IMR-90 (cell line): ENCODE measurements at regions not wholly inside any gene's neighbourhood (a gene's known extent, or its start where the extent isn't known, plus 50 kb on each side); places are given as distances from the start of the nearest gene placed in this dataset.

Experiments used
- ATAC-seq: fragments of 200-7000 bp; cut with Tn5 transposase; 2 replicates; pipeline ENCODE4 v1.9.1; 2020; ENCODE audit warnings: low read depth, mild to moderate bottlenecking, moderate library complexity
- BruUV-seq: library from RNA; stranded (reverse); fragments of 400-500 nt; replicated peaks from 2 replicates; lab custom pipeline; 2021; lab: Mats Ljungman, UMichigan
- CTCF ChIA-PET: fragments of 300-600 bp; formaldehyde crosslinking; extraction: SDS; loops from one replicate; lab custom pipeline; 2021; ENCODE audit warnings: antibody characterized with exemption; lab: Yijun Ruan, JAX
- POLR2A ChIA-PET: fragments of 300-600 bp; sonication (Branson Sonifier 250); formaldehyde crosslinking; loops from one replicate; lab custom pipeline; 2022; ENCODE audit warnings: antibody characterized with exemption; ENCODE audit not compliant: unreplicated experiment; lab: Charles Lee
- DNase-seq: peaks from one replicate; pipeline ENCODE4 v3.0.0; 2013
- H2AFZ ChIP-seq: replicated peaks from 2 replicates; pipeline ENCODE3; 2013; ENCODE audit warnings: low read length, mild to moderate bottlenecking; ENCODE audit not compliant: poor library complexity
- H2AK5ac ChIP-seq: 2 replicates; pipeline ENCODE4 v1.6.1; 2013; ENCODE audit warnings: low read depth, low read length, inconsistent platforms
- H2AK9ac ChIP-seq: replicated peaks from 2 replicates; pipeline ENCODE3; 2013; ENCODE audit warnings: mild to moderate bottlenecking, low read depth, low read length, moderate library complexity; ENCODE audit not compliant: poor library complexity
- H2BK120ac ChIP-seq: 2 replicates; pipeline ENCODE4 v1.6.1; 2013; ENCODE audit warnings: low read depth, low read length, inconsistent platforms
- H2BK15ac ChIP-seq: 3 replicates; pipeline ENCODE4 v1.6.1; 2013; ENCODE audit warnings: low read depth, low read length, inconsistent platforms
- H2BK20ac ChIP-seq: 2 replicates; pipeline ENCODE4 v1.6.1; 2013; ENCODE audit warnings: low read depth, mild to moderate bottlenecking, inconsistent platforms, low read length, moderate library complexity
- H2BK5ac ChIP-seq: 2 replicates; pipeline ENCODE4 v1.6.1; 2013; ENCODE audit warnings: mild to moderate bottlenecking, low read depth, low read length, inconsistent platforms; ENCODE audit not compliant: poor library complexity, severe bottlenecking
- H3K14ac ChIP-seq: replicated peaks from 2 replicates; pipeline ENCODE4 v1.6.1; 2013; ENCODE audit warnings: low read depth, low read length, inconsistent platforms
- H3K18ac ChIP-seq: 2 replicates; pipeline ENCODE4 v1.6.1; 2013; ENCODE audit warnings: low read depth, low read length, control low read depth
- H3K23ac ChIP-seq: 2 replicates; pipeline ENCODE4 v1.6.1; 2013; ENCODE audit warnings: low read depth, low read length, inconsistent platforms
- H3K27ac ChIP-seq: 2 replicates; pipeline ENCODE4 v1.5.1; 2013; ENCODE audit warnings: mild to moderate bottlenecking, control low read depth, low read length; ENCODE audit not compliant: insufficient read depth
- H3K27me3 ChIP-seq: 2 replicates; pipeline ENCODE4 v1.6.1; 2013; ENCODE audit warnings: low read length; ENCODE audit not compliant: control insufficient read depth, insufficient read depth
- H3K36me3 ChIP-seq: 2 replicates; pipeline ENCODE4 v1.6.1; 2013; ENCODE audit warnings: low read length, mixed read lengths; ENCODE audit not compliant: control insufficient read depth, insufficient read depth
- H3K4ac ChIP-seq: 2 replicates; pipeline ENCODE4 v1.6.1; 2013; ENCODE audit warnings: low read depth, low read length, inconsistent platforms
- H3K4me1 ChIP-seq: 2 replicates; pipeline ENCODE4 v1.6.1; 2013; ENCODE audit warnings: low read length, mixed read lengths; ENCODE audit not compliant: control insufficient read depth, insufficient read depth
- H3K4me2 ChIP-seq: 2 replicates; pipeline ENCODE4 v1.6.1; 2013; ENCODE audit warnings: low read depth, mild to moderate bottlenecking, control low read depth, low read length, moderate library complexity
- H3K4me3 ChIP-seq: 2 replicates; pipeline ENCODE4 v1.5.1; 2013; ENCODE audit warnings: low read depth, mild to moderate bottlenecking, control low read depth, low read length, moderate library complexity; ENCODE audit not compliant: insufficient read depth
- H3K56ac ChIP-seq: 2 replicates; pipeline ENCODE4 v1.6.1; 2013; ENCODE audit warnings: low read length, inconsistent platforms; ENCODE audit not compliant: insufficient read depth; ENCODE audit errors: extremely low read depth
- H3K79me1 ChIP-seq, 2 experiments: 2 replicates each; pipeline ENCODE4 v1.6.1; 2013; ENCODE audit warnings: low read length in 2 of 2, inconsistent platforms in 1 of 2, low read depth in 1 of 2
- H3K9ac ChIP-seq: 2 replicates; pipeline ENCODE4 v1.6.1; 2013; ENCODE audit warnings: low read depth, low read length, control low read depth
- H3K9me1 ChIP-seq: 2 replicates; pipeline ENCODE4 v1.6.1; 2013; ENCODE audit warnings: low read length, inconsistent platforms; ENCODE audit not compliant: insufficient read depth
- H3K9me3 ChIP-seq: 2 replicates; pipeline ENCODE4 v1.6.1; 2013; ENCODE audit warnings: low read length; ENCODE audit not compliant: control insufficient read depth, insufficient read depth
- H4K20me1 ChIP-seq: 2 replicates; pipeline ENCODE4 v1.6.1; 2013; ENCODE audit warnings: low read length, inconsistent platforms; ENCODE audit not compliant: insufficient read depth
- H4K5ac ChIP-seq: 2 replicates; pipeline ENCODE4 v1.6.1; 2013; ENCODE audit warnings: mild to moderate bottlenecking, low read depth, low read length, control low read depth
- H4K8ac ChIP-seq, 2 experiments: 2 replicates each; pipeline ENCODE4 v1.6.1; 2013; ENCODE audit warnings: low read depth in 2 of 2, low read length in 2 of 2, control low read depth in 1 of 2, inconsistent platforms in 1 of 2
- H4K91ac ChIP-seq: 2 replicates; pipeline ENCODE4 v1.6.1; 2013; ENCODE audit warnings: low read depth, low read length, inconsistent platforms; ENCODE audit not compliant: insufficient read depth
- BHLHE40 ChIP-seq: fragments of 150-350 bp; IDR thresholded peaks from 2 replicates; pipeline ENCODE4 v1.6.1; 2016; ENCODE audit warnings: mild to moderate bottlenecking, low read depth, low read length
- CEBPB ChIP-seq: IDR thresholded peaks from 2 replicates; pipeline ENCODE4 v1.6.1; 2012; ENCODE audit warnings: low read depth, low read length, improper control_type of control experiment
- CHD1 ChIP-seq: IDR thresholded peaks from 2 replicates; pipeline ENCODE4 v1.6.1; 2012; ENCODE audit warnings: low read depth, low read length, improper control_type of control experiment
- FOS ChIP-seq: fragments of 150-350 bp; IDR thresholded peaks from 2 replicates; pipeline ENCODE4 v1.6.1; 2016; ENCODE audit warnings: low read depth, low read length
- MAFK ChIP-seq: IDR thresholded peaks from 2 replicates; pipeline ENCODE4 v1.6.1; 2012; ENCODE audit warnings: low read depth, low read length, improper control_type of control experiment
- MAZ ChIP-seq: IDR thresholded peaks from 2 replicates; pipeline ENCODE4 v1.6.1; 2012; ENCODE audit warnings: low read depth, mild to moderate bottlenecking, low read length, improper control_type of control experiment, moderate library complexity, borderline replicate concordance
- MXI1 ChIP-seq: IDR thresholded peaks from 2 replicates; pipeline ENCODE4 v1.6.1; 2012; ENCODE audit warnings: low read depth, mild to moderate bottlenecking, low read length, moderate library complexity, borderline replicate concordance
- NFE2L2 ChIP-seq: fragments of 150-350 bp; IDR thresholded peaks from 2 replicates; pipeline ENCODE4 v1.6.1; 2016; ENCODE audit warnings: low read depth, mild to moderate bottlenecking, low read length
- POLR2A ChIP-seq: IDR thresholded peaks from 2 replicates; pipeline ENCODE4 v1.6.1; 2012; ENCODE audit warnings: mild to moderate bottlenecking, low read depth, low read length
- RAD21 ChIP-seq: IDR thresholded peaks from 2 replicates; pipeline ENCODE4 v1.6.1; 2012; ENCODE audit warnings: low read length, improper control_type of control experiment
- RCOR1 ChIP-seq: IDR thresholded peaks from 2 replicates; pipeline ENCODE4 v1.6.1; 2012; ENCODE audit warnings: mild to moderate bottlenecking, low read length, improper control_type of control experiment; ENCODE audit not compliant: insufficient replicate concordance
- RFX5 ChIP-seq: IDR thresholded peaks from 2 replicates; pipeline ENCODE4 v1.8.0; 2012; ENCODE audit warnings: low read depth, mild to moderate bottlenecking, low read length, moderate library complexity
- SMC3 ChIP-seq: fragments of 150-350 bp; IDR thresholded peaks from 2 replicates; pipeline ENCODE4 v1.6.1; 2016; ENCODE audit warnings: low read depth, mild to moderate bottlenecking, antibody characterized with exemption, low read length, moderate library complexity
- WGBS, 2 experiments: methylation state at CpG; one replicate each; pipeline versions ENCODE4 v1.1.5 to v1.1.7; 2013; ENCODE audit warnings: missing lambda C conversion rate in 2 of 2; ENCODE audit not compliant: insufficient read length in 1 of 2; ENCODE audit errors: extremely low coverage in 2 of 2; 5-methylcytosine and 5-hydroxymethylcytosine counted together
- dilution Hi-C: fragments of 300-500 bp; cut with HindIII; formaldehyde crosslinking; loops from one replicate; pipeline ENCODE4 v1.14.3; 2018; ENCODE audit warnings: low sequenced_read_pairs; ENCODE audit not compliant: unreplicated experiment
- in situ Hi-C: fragments of 300-500 bp; cut with MboI; formaldehyde crosslinking; loops from 3 replicates; pipeline ENCODE4 v1.14.3; 2019; ENCODE audit warnings: low sequenced_read_pairs, inconsistent platforms, mixed read lengths
- intact Hi-C: fragments of 100-400 bp; cut with micrococcal nuclease; formaldehyde crosslinking; loops from 2 replicates; pipeline ENCODE4 v1.10.0; 2022
- TF ChIP-seq, protein P1 (sequence below): fragments of 150-350 bp; IDR thresholded peaks from 2 replicates; pipeline ENCODE4 v1.6.1; 2016; ENCODE audit warnings: low read depth, mild to moderate bottlenecking, low read length, moderate library complexity, borderline replicate concordance
- TF ChIP-seq, protein P2 (sequence below): conservative IDR thresholded peaks from 2 replicates; pipeline ENCODE4 v1.5.1; 2012; ENCODE audit warnings: mild to moderate bottlenecking, low read depth, low read length, improper control_type of control experiment
- TF ChIP-seq, protein P3 (sequence below): fragments of 150-350 bp; IDR thresholded peaks from 2 replicates; pipeline ENCODE4 v1.6.1; 2017; ENCODE audit warnings: mild to moderate bottlenecking, antibody characterized with exemption, low read length, low read depth

GRCh38 chr14:39863441-39863840 lies 431.2 kb upstream of the FBXO33 start:
- dilution Hi-C loops (no loop called here), in situ Hi-C loops (no loop called here), intact Hi-C loops (no loop called here)
- Histone ChIP-seq H3K18ac (no peak overlapping the region), H3K4me2 (no peak overlapping the region), H3K23ac (no peak overlapping the region), H3K9ac (no peak overlapping the region), H3K4me1 (no peaks in the 10 kb centered on the region), H3K36me3 (no peaks in the 10 kb centered on the region), H3K27ac (no peak overlapping the region), H4K91ac (no peak overlapping the region), H3K9me3 (peaks cover 12% of the 10 kb centered on the region), H3K9me1 (no peaks in the 10 kb centered on the region), H3K27me3 (no peaks in the 10 kb centered on the region), H3K4me3 (no peak overlapping the region), H3K14ac (no peak overlapping the region), H4K20me1 (no peaks in the 10 kb centered on the region), H2BK120ac (no peak overlapping the region), H3K4ac (no peak overlapping the region), H3K56ac (no peak overlapping the region), H3K79me1 (no peaks in the 10 kb centered on the region), H4K8ac (no peak overlapping the region), H2AFZ (no peak overlapping the region), H2BK15ac (no peak overlapping the region), H2AK5ac (no peak overlapping the region), H2BK20ac (no peak overlapping the region), H4K5ac (no peak overlapping the region), H2BK5ac (no peak overlapping the region), H2AK9ac (no peak overlapping the region)
- TF ChIP-seq, protein P1, sequence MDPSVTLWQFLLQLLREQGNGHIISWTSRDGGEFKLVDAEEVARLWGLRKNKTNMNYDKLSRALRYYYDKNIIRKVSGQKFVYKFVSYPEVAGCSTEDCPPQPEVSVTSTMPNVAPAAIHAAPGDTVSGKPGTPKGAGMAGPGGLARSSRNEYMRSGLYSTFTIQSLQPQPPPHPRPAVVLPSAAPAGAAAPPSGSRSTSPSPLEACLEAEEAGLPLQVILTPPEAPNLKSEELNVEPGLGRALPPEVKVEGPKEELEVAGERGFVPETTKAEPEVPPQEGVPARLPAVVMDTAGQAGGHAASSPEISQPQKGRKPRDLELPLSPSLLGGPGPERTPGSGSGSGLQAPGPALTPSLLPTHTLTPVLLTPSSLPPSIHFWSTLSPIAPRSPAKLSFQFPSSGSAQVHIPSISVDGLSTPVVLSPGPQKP, result no peak
- TF ChIP-seq POLR2A (no peak), CHD1 (no peak), RFX5 (no peak), BHLHE40 (no peak), MAZ (no peak), RAD21 (no peak), MAFK (no peak), SMC3 (no peak), MXI1 (no peak), FOS (no peak), NFE2L2 (no peak), CEBPB (no peak), RCOR1 (no peak)
- TF ChIP-seq, protein P2, sequence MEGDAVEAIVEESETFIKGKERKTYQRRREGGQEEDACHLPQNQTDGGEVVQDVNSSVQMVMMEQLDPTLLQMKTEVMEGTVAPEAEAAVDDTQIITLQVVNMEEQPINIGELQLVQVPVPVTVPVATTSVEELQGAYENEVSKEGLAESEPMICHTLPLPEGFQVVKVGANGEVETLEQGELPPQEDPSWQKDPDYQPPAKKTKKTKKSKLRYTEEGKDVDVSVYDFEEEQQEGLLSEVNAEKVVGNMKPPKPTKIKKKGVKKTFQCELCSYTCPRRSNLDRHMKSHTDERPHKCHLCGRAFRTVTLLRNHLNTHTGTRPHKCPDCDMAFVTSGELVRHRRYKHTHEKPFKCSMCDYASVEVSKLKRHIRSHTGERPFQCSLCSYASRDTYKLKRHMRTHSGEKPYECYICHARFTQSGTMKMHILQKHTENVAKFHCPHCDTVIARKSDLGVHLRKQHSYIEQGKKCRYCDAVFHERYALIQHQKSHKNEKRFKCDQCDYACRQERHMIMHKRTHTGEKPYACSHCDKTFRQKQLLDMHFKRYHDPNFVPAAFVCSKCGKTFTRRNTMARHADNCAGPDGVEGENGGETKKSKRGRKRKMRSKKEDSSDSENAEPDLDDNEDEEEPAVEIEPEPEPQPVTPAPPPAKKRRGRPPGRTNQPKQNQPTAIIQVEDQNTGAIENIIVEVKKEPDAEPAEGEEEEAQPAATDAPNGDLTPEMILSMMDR, result no peak
- TF ChIP-seq, protein P3, sequence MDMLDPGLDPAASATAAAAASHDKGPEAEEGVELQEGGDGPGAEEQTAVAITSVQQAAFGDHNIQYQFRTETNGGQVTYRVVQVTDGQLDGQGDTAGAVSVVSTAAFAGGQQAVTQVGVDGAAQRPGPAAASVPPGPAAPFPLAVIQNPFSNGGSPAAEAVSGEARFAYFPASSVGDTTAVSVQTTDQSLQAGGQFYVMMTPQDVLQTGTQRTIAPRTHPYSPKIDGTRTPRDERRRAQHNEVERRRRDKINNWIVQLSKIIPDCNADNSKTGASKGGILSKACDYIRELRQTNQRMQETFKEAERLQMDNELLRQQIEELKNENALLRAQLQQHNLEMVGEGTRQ, result no peak
- ATAC-seq, result no peak
- BruUV-seq, result no TSS peak
- POLR2A ChIA-PET, result no interaction called here
- WGBS, 2 experiments, result no CpG with 5 or more reads among the region's 1 CpG
- CTCF ChIA-PET, result no interaction called here
- DNase-seq, result no peak
